CD4-positive, alpha-beta T cell treated with Interleukin-10 for 1 hour (primary cell): ENCODE measurements at regions not wholly inside any gene's neighbourhood (a gene's known extent, or its start where the extent isn't known, plus 50 kb on each side); places are given as distances from the start of the nearest gene placed in this dataset.
"Not testable (repeated sequence)": the region's sequence is repeated elsewhere in the genome, so short reads cannot be mapped to it uniquely, and the experiment has no call there.

Source experiments
- DNase-seq: peaks from one replicate; pipeline ENCODE4 v3.0.0-alpha.2; 2020

DNA sequence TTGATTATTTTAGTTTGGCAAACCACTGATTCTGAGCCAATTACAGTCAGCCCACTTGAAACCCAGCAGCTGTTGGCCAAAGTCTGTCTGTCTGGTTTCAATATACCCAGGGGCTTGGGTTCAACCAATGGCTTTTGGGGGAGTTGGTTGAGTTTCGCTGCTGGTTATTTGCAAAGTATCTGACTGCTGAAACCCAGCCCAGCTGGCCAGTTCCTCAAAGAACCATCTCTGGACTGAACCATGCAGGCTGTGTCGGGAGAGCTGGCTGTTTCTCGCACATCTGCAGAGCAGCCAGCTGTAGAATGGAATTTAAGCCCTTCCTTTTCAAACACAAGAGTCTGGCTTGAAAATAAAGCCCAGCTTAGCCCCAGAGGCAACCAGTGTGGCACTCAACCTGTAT is 66.0 kb upstream of the PAX7 start:
- no peak for DNase-seq

DNA sequence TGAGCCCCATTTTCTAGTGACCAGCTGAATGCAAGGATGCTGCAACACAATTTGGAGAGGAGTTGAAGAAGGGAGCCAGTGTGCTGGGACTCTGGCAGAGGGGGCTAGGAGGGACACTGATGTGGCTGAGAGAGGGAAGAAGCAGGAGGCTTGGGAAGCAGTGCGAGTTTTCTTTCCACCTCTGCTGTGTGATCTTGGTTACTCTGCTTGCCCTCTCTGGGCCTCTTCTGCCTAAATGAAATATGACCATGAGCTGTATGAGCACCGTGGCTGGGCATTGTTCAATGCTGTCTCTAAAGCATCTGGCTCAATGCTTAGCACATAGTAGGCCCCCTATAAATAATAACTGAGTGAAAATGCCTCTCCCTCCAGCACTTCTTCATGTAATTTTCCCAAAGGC is 65.3 kb upstream of the PAX7 start:
- no peak for DNase-seq

DNA sequence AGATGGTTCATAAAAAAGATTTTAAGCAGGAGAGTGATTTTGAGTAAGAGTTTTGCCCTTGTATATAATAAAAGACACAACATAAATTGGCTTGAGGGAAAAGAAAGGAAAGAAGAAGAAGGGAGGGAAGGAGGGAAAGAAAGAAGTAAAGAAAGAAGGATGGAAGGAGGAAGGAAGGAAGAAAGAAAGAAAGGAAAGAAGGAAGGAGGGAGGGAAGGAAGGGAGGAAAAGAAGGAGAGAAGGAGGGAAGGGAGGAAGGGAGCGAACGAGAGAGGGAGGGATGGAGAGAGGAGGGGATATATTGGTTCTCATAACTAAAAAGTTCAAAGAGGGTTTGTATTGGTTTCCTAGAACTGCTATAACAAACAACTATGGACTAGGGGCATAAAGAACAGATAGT is 62.2 kb upstream of the PAX7 start:
- DNase-seq, result no peak

DNA sequence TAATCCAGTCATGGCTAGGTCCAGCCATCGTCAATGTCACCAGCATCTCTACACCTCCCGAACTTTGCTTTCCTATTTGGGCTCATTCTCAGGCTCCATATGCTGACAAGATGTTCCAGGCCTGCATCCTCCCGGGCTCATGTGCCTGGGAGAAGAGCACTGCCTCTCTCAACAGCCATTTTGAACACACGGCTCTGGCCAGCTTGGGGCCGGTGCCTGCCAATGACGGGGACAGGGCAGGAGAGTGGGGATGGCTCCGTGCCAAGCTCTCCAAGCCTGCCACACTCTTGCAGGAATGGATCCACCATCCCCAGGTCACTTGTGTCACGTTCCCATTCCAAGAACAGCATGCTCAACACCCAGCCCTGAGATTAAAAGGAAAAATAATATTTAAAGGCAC is 61.4 kb upstream of the PAX7 start:
- no peak for DNase-seq

DNA sequence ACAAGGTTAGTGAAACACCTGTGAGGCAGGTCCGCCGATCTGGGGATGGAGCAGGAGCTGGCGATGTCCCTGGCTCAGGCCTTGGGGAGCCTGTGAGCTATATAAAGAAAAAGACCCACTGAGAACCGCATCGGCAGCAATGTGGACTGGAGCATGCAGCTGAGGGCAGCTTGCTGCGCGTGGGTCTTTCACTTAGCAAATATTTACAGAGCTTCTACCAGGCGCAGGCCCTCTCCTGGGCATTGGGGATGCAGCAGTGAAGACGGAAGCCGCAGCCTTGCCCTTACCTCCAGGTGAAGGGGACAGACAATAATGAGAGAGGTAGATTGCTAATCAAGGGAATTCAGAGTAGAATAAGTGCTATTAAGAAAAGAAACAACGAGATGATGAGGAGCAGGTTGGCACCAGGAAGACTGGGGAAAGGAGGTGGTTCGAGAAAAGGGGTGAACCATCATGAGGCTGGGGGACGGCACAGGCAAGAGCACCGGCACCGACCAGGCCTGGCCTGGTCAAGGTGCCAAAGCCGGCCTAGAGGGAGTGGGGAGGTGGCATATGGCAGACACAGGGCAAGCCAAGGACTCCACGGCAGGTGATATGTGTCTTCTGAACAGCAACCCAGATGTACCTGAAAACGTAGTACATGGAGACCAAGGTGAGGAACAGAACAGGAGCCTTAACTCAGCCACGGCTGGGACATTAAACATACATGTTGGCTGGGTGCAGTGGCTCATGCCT is 60.7 kb upstream of the PAX7 start:
- no peak for DNase-seq

DNA sequence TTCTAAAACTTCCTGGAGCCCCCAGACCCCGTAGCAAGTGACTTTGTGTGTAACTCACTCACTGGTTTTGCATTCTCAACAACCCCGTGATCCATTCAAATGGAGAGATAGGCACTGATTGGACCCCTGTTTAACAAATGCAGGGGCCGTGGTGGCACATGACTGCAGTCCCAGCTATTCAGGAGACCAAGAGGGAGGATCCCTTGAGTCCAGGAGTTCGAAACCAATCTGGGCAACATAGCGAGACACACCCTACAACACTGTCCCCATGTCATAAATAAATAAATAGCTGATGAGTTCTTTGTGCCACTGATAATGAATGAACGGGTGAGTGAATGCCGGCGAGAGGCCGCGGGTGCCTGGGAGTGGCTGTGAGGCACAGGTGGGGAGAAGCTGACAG is 59.4 kb upstream of the PAX7 start:
- DNase-seq, result no peak

DNA sequence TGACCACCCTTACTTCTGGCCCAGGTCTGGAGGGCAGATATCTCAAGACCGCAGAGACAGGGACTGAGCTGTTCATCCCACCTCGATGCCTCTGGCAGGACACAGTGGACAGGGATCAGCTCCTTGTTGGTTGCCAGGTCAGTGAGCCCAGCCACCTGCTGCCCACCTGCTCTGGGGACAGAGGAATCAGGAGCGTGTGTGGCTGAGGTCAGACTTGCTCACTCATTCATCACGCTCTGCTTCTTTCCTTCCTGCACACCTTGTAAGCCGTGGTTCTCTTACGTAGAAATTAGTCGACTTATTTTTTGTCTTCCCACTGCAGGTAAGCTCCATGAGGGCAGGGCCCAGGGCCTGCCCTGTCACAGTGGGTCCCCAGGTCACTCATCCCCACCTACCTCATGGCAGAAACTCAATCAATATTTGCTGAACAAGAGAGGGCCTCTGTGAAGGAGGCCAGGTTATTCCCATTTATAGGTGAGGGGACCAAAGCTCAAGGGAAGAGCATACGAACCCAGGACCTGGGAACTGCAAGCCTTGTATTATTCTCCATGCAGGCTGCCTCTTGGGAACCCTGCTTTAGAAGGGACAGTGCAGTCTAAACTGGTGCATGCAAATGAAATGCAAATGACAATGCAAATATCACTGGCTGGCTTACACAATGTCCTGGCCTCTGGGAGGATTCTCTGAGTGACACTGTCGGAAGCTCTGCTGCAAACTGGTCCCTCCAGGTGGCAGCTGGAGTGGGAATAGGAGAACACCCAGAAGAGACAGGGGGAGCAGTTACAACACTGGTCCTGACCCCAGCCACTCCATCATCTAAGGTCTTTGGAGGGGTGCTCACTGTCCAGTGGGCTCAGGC is 58.4 kb upstream of the PAX7 start:
- no peak for DNase-seq

DNA sequence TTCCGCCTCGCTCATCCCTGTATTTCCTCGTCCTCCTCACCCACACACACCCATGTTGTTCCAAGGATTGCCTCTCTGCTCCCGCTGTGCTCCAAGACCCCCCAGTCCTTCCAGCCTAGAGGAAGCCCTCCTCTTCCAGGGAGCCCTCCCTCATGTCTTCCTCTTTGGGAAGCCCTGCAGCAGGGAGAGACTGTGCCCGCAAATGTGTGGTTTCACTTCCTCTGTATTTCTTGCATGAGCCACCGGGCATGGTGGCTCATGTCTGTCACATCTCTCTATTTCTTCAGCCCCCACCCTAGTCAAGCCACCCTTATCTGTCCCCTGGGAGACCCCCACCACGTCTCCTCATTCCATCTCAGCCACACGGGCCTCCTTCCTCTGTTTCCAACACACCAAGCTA is 57.5 kb upstream of the PAX7 start:
- DNase-seq, result no peak

DNA sequence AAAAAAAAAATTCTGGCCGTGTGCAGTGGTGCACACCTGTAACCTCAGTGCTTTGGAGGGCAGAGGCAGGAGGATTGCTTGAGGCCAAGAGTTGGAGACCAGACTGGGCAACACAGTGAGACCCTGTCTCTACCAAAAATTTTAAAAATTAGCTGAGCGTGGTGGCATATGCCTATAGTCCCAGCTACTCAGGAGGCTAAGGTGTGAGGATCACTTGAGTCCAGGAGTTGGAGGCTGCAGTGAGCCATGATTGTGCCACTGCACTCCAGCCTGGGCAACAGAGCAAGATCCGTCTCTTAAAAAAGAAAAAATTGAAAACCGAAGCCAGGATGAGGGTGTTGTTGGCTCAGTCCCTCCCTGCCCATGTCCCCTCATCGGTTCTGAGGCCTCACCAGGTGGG is 55.9 kb upstream of the PAX7 start:
- no peak for DNase-seq

DNA sequence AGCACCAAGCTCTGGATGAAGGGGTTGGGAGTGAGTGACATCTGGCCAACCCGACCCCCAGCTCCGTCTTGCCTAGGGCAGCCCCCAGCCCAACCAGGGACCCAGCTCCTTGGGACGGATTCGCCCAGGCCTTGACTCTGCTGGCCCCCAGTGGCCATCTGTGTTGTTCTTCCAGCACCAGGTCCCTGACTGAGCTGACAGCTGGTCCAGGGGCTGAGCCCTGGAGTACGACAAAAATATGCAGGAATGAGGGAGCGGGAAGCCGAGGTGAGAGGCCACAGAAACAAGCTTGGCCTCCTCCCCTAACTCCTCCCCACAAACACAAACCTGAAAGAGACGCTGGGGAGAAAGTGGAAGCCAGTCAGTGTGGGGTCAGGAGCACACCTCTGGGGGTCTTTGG is 55.0 kb upstream of the PAX7 start:
- peak; percentile 40 for DNase-seq

DNA sequence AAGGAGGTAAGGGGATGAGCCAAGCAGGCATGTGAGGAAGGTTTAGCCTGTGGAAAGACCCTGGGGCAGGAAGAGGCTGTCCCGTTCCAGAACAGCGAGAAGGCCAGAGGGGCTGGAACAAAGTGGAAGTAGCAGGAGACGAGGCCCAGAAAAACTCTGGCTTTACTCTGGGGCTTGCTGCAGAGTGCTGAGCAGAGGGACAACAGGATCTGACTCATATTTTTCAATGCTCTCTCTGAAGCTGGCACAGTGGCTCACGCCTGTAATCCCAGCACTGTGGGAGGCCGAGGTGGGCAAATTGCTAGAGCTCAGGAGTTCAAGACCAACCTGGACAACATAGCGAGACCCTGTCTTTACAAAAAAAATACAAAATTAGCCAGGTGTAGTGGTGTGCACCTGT is 52.4 kb upstream of the PAX7 start:
- no peak for DNase-seq

DNA sequence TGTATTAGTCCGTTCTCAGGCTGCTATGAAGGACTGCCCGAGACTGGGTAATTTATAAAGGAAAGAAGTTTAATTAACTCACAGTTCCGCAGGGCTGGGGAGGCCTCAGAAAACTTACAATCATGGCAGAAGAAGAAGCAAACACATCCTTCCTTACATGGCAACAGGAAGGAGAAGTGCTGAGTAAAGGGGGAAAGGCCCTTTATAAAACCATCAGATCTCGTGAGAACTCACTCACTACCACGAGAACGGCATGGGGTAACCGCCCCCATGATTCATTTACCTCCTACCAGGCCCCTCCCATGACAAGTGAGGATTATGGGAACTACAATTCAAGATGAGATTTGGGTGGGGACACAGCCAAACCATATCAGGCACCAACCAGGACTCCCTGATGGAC is 51.4 kb upstream of the PAX7 start:
- not testable (repeated sequence) for DNase-seq

DNA sequence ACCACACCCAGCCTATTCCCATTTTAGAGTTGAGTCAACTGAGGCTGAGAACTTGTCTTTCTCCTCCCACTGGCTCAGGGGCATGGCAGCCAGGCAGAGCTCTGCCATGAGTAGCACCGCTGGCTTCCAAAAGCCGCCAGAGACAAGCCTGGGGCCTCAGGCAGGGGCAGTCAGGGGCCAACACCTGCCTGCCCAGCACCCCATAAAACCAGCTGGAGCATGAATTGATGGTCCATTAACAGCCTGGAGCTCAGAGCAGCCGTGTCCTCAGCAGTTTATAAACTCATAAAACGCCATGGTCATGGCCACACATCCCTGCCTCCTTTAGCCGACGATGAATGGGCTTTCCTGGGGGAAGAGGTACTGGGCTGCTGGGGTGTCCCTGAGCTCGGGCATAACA is 50.6 kb upstream of the PAX7 start:
- no peak for DNase-seq

DNA sequence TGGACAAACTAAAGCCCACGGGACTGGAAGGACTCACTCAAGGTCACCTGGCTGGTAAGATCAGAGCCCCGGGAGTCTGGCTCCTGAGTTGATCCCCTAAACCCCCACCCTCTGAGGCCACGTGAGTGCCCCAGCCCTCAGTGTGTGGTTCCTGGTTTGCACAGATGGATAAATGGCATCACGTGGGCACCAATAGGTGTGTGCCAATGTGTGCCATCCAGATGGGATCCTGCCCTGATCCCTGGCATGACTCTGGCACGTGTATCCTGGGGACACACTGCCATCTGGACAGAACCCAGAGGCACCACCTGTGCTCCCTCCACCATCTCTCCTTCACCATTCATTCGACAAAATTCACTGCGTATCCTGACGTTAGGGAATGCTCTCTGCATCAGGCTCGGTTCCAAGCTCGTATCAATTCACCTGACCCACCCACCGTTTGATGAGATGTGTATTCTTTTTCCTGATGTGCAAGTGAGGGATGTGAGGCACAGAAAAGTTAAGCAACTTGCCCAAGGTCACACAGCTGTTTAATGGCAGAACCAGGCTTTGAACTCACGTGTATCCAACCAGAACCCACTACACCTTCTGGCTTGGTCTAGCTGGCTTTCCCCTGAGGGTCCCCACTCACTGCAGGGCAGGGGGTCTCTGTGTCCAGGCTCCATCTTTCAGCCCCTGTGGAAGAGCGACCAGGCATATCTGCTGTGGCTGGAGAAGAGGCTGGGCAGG is 49.8 kb upstream of the PAX7 start:
- DNase-seq, result no peak
